Activated CD8-positive, alpha-beta T cell treated with anti-CD3 and anti-CD28 coated beads for 36 hours (primary cell): ENCODE measurements at regions not wholly inside any gene's neighbourhood (a gene's known extent, or its start where the extent isn't known, plus 50 kb on each side); places are given as distances from the start of the nearest gene placed in this dataset.
"Not testable (repeated sequence)": the region's sequence is repeated elsewhere in the genome, so short reads cannot be mapped to it uniquely, and the experiment has no call there.

ENCODE experiments used
- ATAC-seq: fragments of 200-7000 bp; cut with Tn5 transposase; one replicate; pipeline ENCODE4 v1.10.0; 2021; ENCODE audit warnings: mild to moderate bottlenecking, moderate library complexity
- CTCF ChIA-PET: fragments of 350-600 bp; sonication (Branson Sonifier 250); formaldehyde crosslinking; loops from one replicate; lab custom pipeline; 2021; ENCODE audit warnings: antibody characterized with exemption; lab: Charles Lee
- POLR2A ChIA-PET: fragments of 350-600 bp; sonication (Branson Sonifier 250); formaldehyde crosslinking; loops from one replicate; lab custom pipeline; 2021; ENCODE audit warnings: antibody characterized with exemption; lab: Charles Lee
- DNase-seq: peaks from one replicate; pipeline ENCODE4 v3.0.0-alpha.2; 2020
- H3K27ac Mint-ChIP-seq: one replicate; pipeline ENCODE4 v1.8.0; 2021; ENCODE audit warnings: mild to moderate bottlenecking, mixed read lengths
- H3K27me3 Mint-ChIP-seq: one replicate; pipeline ENCODE4 v1.8.0; 2021; ENCODE audit warnings: mixed read lengths
- H3K36me3 Mint-ChIP-seq: one replicate; pipeline ENCODE4 v1.8.0; 2021; ENCODE audit warnings: low read depth, mixed read lengths
- H3K4me1 Mint-ChIP-seq: one replicate; pipeline ENCODE4 v1.8.0; 2021; ENCODE audit warnings: low read depth, mixed read lengths
- H3K4me3 Mint-ChIP-seq: one replicate; pipeline ENCODE4 v1.8.0; 2021; ENCODE audit warnings: mild to moderate bottlenecking, moderate library complexity, mixed read lengths
- H3K9me3 Mint-ChIP-seq: one replicate; pipeline ENCODE4 v1.8.0; 2021; ENCODE audit warnings: mixed read lengths
- CTCF ChIP-seq: fragments of 200-600 bp; IDR thresholded peaks from one replicate; pipeline ENCODE4 v1.8.0; 2022; ENCODE audit warnings: antibody characterized with exemption, mild to moderate bottlenecking
- intact Hi-C: fragments of 100-400 bp; cut with micrococcal nuclease; formaldehyde crosslinking; loops from one replicate; pipeline ENCODE4 v1.10.0; 2022

DNA sequence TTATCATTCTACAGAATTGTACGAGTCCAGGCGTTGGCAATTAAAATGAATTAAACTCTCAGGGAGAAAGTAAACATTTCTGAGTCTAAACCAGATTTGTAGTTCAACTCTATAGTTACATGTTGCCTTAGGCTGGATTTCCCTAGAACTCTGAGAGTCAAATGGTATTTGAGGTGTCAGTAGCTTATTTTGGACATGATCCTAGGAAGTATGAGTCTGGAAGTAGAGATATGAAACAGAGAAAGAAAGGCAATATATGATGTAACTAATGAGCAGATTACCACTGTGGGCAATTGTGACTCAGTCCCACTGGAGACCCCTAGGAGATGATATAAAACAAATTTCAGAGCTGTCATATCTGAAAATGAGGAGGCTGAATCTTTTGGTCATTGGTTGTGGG lies 199.1 kb upstream of the UBE2E3 start:
- Mint-ChIP-seq H3K4me1 (no peaks in the 10 kb centered on the region), H3K36me3 (no peaks in the 10 kb centered on the region), H3K9me3 (no peaks in the 10 kb centered on the region), H3K27me3 (peaks cover 2% of the 10 kb centered on the region), H3K4me3 (no peak overlapping the region), H3K27ac (no peak overlapping the region)
- ATAC-seq: no peak
- intact Hi-C loops: no loop called here
- ChIA-PET CTCF (no interaction called here), POLR2A (no interaction called here)
- no peak for TF ChIP-seq CTCF
- no peak for DNase-seq

- Mint-ChIP-seq H3K4me3 (no peak overlapping the region), H3K9me3 (no peaks in the 10 kb centered on the region), H3K27ac (no peak overlapping the region), H3K36me3 (no peaks in the 10 kb centered on the region), H3K4me1 (no peaks in the 10 kb centered on the region), H3K27me3 (peaks cover 2% of the 10 kb centered on the region)
- POLR2A ChIA-PET: no interaction called here
- intact Hi-C loops: no loop called here
- no peak for ATAC-seq
- CTCF ChIA-PET: no interaction called here
- DNase-seq: no peak
- TF ChIP-seq CTCF: no peak
Measured at GRCh38 chr2:180778291-180778690, 202.1 kb upstream of the UBE2E3 start.

- no peak for TF ChIP-seq CTCF
- no peaks in the 10 kb centered on the region for H3K36me3 Mint-ChIP-seq
- H3K4me1 Mint-ChIP-seq: no peaks in the 10 kb centered on the region
- ChIA-PET POLR2A (interaction anchor here (0.6 kb wide), 1 partner anchor 16 kb away, joined by 3 read pairs; no protein-coding TSS in a partner anchor), CTCF (no interaction called here)
- DNase-seq (no peak), ATAC-seq (no peak)
- no peak overlapping the region for H3K27ac Mint-ChIP-seq
- peaks cover 2% of the 10 kb centered on the region for H3K27me3 Mint-ChIP-seq
- intact Hi-C loops: no loop called here
- no peak overlapping the region for H3K4me3 Mint-ChIP-seq
- no peaks in the 10 kb centered on the region for H3K9me3 Mint-ChIP-seq
Measured at GRCh38 chr2:180776921-180777320, 203.5 kb upstream of the UBE2E3 start.

DNA sequence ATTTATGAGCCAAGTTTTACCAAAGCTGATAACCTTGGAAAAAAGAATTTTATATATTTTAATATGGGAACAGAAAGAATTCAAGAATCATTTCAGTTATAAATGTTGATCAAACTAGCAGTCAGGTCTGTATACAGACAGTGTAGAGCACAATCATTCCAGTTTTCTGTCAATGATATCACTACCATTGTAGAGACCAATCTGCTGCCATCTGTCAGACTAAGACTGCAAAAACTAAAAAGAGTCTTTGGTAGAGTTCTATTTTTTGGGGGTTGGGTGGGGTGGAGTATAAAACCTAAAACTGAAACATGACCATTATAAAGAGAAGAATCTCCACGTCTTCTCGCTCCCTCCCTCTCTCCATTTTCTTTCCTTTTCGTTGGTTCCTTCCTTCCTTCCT lies 204.7 kb upstream of the UBE2E3 start:
- DNase-seq (no peak), ATAC-seq (no peak)
- no peak overlapping the region for H3K27ac Mint-ChIP-seq
- intact Hi-C loops: no loop called here
- no peaks in the 10 kb centered on the region for H3K4me1 Mint-ChIP-seq
- H3K36me3 Mint-ChIP-seq: no peaks in the 10 kb centered on the region
- no peaks in the 10 kb centered on the region for H3K9me3 Mint-ChIP-seq
- H3K4me3 Mint-ChIP-seq: no peak overlapping the region
- ChIA-PET POLR2A (no interaction called here), CTCF (no interaction called here)
- TF ChIP-seq CTCF: no peak
- peaks cover 2% of the 10 kb centered on the region for H3K27me3 Mint-ChIP-seq

GRCh38 chr2:180765316-180765715 lies 215.1 kb upstream of the UBE2E3 start:
- H3K27ac Mint-ChIP-seq, H3K4me3 Mint-ChIP-seq, H3K27me3 Mint-ChIP-seq, H3K9me3 Mint-ChIP-seq, CTCF ChIA-PET, ATAC-seq, DNase-seq, H3K36me3 Mint-ChIP-seq, intact Hi-C loops, H3K4me1 Mint-ChIP-seq, POLR2A ChIA-PET: not testable (repeated sequence)
